ENCODE measurements at regions not wholly inside any gene's neighbourhood (a gene's known extent, or its start where the extent isn't known, plus 50 kb on each side); places are given as distances from the start of the nearest gene placed in this dataset.

DNA sequence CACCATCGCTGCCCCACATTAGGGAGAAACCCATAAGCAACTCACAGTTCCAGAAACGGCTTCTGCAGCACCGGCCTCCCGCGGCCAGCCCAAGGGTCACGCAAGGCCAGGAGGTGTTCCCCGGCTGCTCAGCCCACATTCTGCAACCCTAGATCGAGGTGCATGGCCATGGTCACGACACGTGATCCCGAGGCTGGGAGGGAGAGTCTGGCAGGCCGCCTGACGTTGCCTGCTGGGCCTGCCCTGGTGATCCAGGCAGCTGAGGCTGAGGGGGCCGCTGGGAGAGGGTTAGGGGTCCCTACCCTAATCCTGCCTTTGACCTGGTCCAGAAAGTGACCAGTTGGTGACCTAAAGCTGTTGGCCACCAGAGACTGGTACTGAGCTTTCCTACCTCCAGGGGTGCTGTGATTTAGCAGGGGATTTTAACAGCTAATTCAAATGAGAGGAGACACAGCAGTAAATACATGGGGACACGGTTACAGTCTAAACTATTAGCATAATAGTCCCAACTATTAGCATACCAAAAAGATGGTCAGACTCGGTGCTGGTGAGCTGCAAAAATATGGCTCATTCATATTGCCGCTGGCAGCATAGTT, 97.4 kb upstream of the CIBAR2 start (continued):
- no peak for TF ChIP-seq RAD51 (IDR thresholded peaks at IDR 0.05; ENCODE audit: borderline replicate concordance)
- no peak for TF ChIP-seq AFF4 (CRISPR knock-in tag; IDR thresholded peaks at IDR 0.05)
- no peak for TF ChIP-seq ZNF12 (CRISPR knock-in tag; IDR thresholded peaks at IDR 0.05)
- peak; percentile 56; the same call in 1 of the 2 replicates for TF ChIP-seq KDM2A (CRISPR knock-in tag; IDR thresholded peaks at IDR 0.05; ENCODE audit: borderline replicate concordance, low read depth)
- peak; percentile 62 for TF ChIP-seq NCOA2 (CRISPR knock-in tag; IDR thresholded peaks at IDR 0.05)
- peak; percentile 39; the same call in 1 of the 2 replicates for TF ChIP-seq ZNF710 (CRISPR knock-in tag; IDR thresholded peaks at IDR 0.05; ENCODE audit: borderline replicate concordance)
- TF ChIP-seq ZNF138 (CRISPR knock-in tag; IDR thresholded peaks at IDR 0.05; ENCODE audit: low read depth) = no peak
- TF ChIP-seq ZBTB7A (CRISPR knock-in tag; IDR thresholded peaks at IDR 0.05) = peak; percentile 63; the same call in 1 of the 2 replicates
- TF ChIP-seq ATF6 (CRISPR knock-in tag; conservative IDR thresholded peaks at IDR 0.05) = no peak
- peak; percentile 52; the same call in 1 of the 2 replicates for TF ChIP-seq HNF1B (CRISPR knock-in tag; IDR thresholded peaks at IDR 0.05)
- no peak for TF ChIP-seq MAFF (IDR thresholded peaks at IDR 0.05; ENCODE audit: low read depth, low read length)
- TF ChIP-seq TARDBP (CRISPR knock-in tag; IDR thresholded peaks at IDR 0.05) = peak; percentile 14; the same call in 1 of the 2 replicates
- no peak for TF ChIP-seq ZNF589 (CRISPR knock-in tag; conservative IDR thresholded peaks at IDR 0.05)
- TF ChIP-seq XRCC5 (optimal IDR thresholded peaks at IDR 0.05; ENCODE audit: low read length) = no peak
- no peak for TF ChIP-seq GATAD1 (CRISPR knock-in tag; IDR thresholded peaks at IDR 0.05)
- TF ChIP-seq CTCF (CRISPR knock-in tag; IDR thresholded peaks at IDR 0.05) = peak; percentile 29; the same call in 1 of the 2 replicates
- TF ChIP-seq PCBP1 (IDR thresholded peaks at IDR 0.05; ENCODE audit: borderline replicate concordance, low read depth, low read length) = no peak
